ENCODE measurements at regions not wholly inside any gene's neighbourhood (a gene's known extent, or its start where the extent isn't known, plus 50 kb on each side); places are given as distances from the start of the nearest gene placed in this dataset.

- no peak for TF ChIP-seq CTCF (IDR thresholded peaks at IDR 0.05)
- no peak for TF ChIP-seq POLR2A (IDR thresholded peaks at IDR 0.05)
Observed at GRCh38 chr2:126359494-126359893, 296.5 kb upstream of the GYPC start.
